Thymus (tissue), 11 donors: ENCODE measurements at regions not wholly inside any gene's neighbourhood (a gene's known extent, or its start where the extent isn't known, plus 50 kb on each side); places are given as distances from the start of the nearest gene placed in this dataset.

Experiments used
- DNase-seq, 9 donors: peaks; one replicate each; pipeline ENCODE4 v3.0.0-alpha.2; 2013; ENCODE audit warnings: low spot score in 9 of 9, low read depth in 6 of 9, missing footprints in 1 of 9
- H3K27ac ChIP-seq, 2 donors: one replicate each; pipeline ENCODE4 v1.5.1; 2013; ENCODE audit warnings: control low read depth in 1 of 2, low read depth in 1 of 2, low read length in 1 of 2, mild to moderate bottlenecking in 1 of 2, moderate library complexity in 1 of 2
- H3K27me3 ChIP-seq, 2 donors: one replicate each; pipeline ENCODE4 v1.5.1; 2013; ENCODE audit warnings: low read length in 1 of 2; ENCODE audit not compliant: control insufficient read depth in 2 of 2, insufficient read depth in 1 of 2
- H3K36me3 ChIP-seq, 2 donors: one replicate each; pipeline ENCODE4 v1.5.1; 2013; ENCODE audit warnings: low read length in 1 of 2, mild to moderate bottlenecking in 1 of 2, moderate library complexity in 1 of 2; ENCODE audit not compliant: control insufficient read depth in 2 of 2, insufficient read depth in 2 of 2
- H3K4me1 ChIP-seq, 2 donors: one replicate each; pipeline ENCODE4 v1.5.1; 2013; ENCODE audit warnings: low read length in 2 of 2; ENCODE audit not compliant: control insufficient read depth in 2 of 2, insufficient read depth in 2 of 2
- H3K4me3 ChIP-seq, 2 donors: one replicate each; pipeline ENCODE4 v1.5.1; 2013; ENCODE audit warnings: low read length in 2 of 2, control low read depth in 1 of 2, mild to moderate bottlenecking in 1 of 2
- H3K9me3 ChIP-seq, 2 donors: one replicate each; pipeline ENCODE4 v1.5.1; 2013; ENCODE audit warnings: low read length in 1 of 2, mild to moderate bottlenecking in 1 of 2; ENCODE audit not compliant: control insufficient read depth in 2 of 2, insufficient read depth in 1 of 2
- WGBS: extraction: QIAGEN DNeasy Blood & Tissue Kit; methylation state at CpG from one replicate; pipeline ENCODE4 v1.1.7; 2013; 5-methylcytosine and 5-hydroxymethylcytosine counted together
- donor health status: healthy.

DNA sequence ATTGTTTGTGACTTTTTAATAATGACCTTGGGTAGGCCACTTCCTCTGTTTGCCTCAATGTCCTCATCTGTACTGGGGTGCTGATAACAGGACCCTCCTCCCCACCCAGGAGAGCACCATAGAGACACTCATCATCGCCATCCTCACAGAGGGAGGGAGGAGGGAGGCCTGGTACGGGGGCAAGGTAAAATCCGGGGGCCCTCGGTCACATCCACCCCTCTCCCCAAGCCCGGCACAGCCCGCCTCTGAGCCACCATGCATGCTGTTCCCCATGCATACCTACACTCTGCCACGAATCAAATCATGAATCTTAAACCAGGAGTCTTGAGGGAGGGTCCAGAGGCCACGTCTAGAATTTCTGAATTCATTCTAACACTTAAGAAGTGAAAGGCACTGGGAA lies 74.9 kb upstream of the IQSEC1 start:
- H3K36me3 ChIP-seq, result no peaks in the 10 kb centered on the region
- H3K4me1 ChIP-seq, result no peaks in the 10 kb centered on the region
- no peaks in the 10 kb centered on the region for H3K9me3 ChIP-seq
- DNase-seq, result no peak
- WGBS, result 95% methylated on average over 8 of the region's 8 CpGs
- no peak overlapping the region for H3K4me3 ChIP-seq
- H3K27me3 ChIP-seq, result no peaks in the 10 kb centered on the region
- no peak overlapping the region for H3K27ac ChIP-seq

DNA sequence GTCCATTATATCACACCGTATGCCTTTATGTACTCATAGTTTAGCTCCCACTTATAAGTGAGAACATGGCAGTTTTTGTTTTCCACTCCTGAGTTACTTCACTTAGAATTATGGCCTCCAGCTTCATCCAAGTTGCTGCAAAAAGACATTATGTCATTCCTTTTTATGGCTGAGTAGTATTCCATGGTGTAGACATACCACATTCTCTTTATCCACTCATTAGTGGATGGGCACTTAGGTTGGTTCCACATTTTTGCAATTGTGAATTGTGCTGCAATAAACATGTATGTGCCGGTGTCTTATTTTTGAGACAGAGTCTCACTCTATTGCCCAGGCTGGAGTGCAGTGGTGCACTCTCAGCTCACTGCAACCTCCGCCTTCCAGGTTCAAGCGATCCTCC lies 74.1 kb upstream of the IQSEC1 start:
- no peaks in the 10 kb centered on the region for H3K27me3 ChIP-seq
- no peak overlapping the region for H3K4me3 ChIP-seq
- H3K27ac ChIP-seq, result no peak overlapping the region
- no peak for DNase-seq
- H3K9me3 ChIP-seq, result no peaks in the 10 kb centered on the region
- no peaks in the 10 kb centered on the region for H3K36me3 ChIP-seq
- 99% methylated on average over 4 of the region's 4 CpGs for WGBS
- H3K4me1 ChIP-seq, result no peaks in the 10 kb centered on the region

GRCh38 chr3:13146643-13147143 lies 73.5 kb upstream of the IQSEC1 start:
- no peaks in the 10 kb centered on the region for H3K9me3 ChIP-seq
- H3K27ac ChIP-seq, result no peak overlapping the region
- DNase-seq, result no peak
- no peaks in the 10 kb centered on the region for H3K36me3 ChIP-seq
- H3K27me3 ChIP-seq, result no peaks in the 10 kb centered on the region
- no peak overlapping the region for H3K4me3 ChIP-seq
- no peaks in the 10 kb centered on the region for H3K4me1 ChIP-seq
- 93% methylated on average over 9 of the region's 9 CpGs for WGBS

DNA sequence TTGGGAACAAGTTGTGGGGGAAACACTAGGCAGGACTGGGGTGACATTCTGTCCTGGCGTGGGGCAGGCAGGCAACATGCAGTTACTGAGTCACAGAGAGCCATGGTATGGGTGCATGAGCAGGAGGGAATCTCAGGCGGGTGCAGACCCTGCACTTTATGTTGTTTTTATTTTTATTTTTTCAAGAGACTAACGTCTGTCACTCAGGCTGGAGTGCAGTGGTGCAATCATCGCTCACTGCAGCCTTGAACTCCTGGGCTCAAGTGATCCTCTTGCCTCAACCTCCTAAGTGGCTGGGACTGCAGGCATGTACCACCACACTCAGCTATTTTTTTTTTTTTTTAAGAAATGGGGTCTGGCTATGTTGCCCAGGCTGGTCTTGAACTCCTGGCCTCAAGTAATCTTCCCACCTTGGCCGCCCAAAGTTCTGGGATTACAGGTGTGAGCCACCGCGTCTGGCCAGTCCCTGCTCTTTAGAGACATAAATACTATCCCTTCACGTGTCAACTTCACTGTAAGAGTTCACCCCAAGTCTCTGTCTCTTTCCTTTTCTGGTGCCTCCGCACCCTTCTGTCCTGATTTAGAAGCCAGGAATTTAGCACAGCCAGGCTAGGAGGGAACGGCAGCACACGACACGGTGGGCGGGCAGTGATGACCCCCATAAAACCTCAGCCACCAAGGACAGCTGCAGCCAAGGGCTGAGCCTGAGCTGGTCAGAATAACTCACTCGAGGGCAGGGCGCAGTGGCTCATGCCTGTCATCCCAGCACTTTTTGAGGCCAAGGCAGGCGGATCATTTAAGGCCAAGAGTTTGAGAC lies 72.8 kb upstream of the IQSEC1 start:
- no peak for DNase-seq
- no peak overlapping the region for H3K27ac ChIP-seq
- no peaks in the 10 kb centered on the region for H3K36me3 ChIP-seq
- H3K9me3 ChIP-seq, result no peaks in the 10 kb centered on the region
- H3K4me1 ChIP-seq, result no peaks in the 10 kb centered on the region
- H3K27me3 ChIP-seq, result no peaks in the 10 kb centered on the region
- WGBS, result 80% methylated on average over 16 of the region's 16 CpGs
- H3K4me3 ChIP-seq, result no peak overlapping the region

- H3K27ac ChIP-seq, result no peak overlapping the region
- H3K27me3 ChIP-seq, result no peaks in the 10 kb centered on the region
- 77% methylated on average over 14 of the region's 14 CpGs for WGBS
- no peak for DNase-seq
- no peaks in the 10 kb centered on the region for H3K4me1 ChIP-seq
- no peaks in the 10 kb centered on the region for H3K36me3 ChIP-seq
- H3K9me3 ChIP-seq, result no peaks in the 10 kb centered on the region
- no peak overlapping the region for H3K4me3 ChIP-seq
Observed at GRCh38 chr3:13145131-13145825, 72.0 kb upstream of the IQSEC1 start.

DNA sequence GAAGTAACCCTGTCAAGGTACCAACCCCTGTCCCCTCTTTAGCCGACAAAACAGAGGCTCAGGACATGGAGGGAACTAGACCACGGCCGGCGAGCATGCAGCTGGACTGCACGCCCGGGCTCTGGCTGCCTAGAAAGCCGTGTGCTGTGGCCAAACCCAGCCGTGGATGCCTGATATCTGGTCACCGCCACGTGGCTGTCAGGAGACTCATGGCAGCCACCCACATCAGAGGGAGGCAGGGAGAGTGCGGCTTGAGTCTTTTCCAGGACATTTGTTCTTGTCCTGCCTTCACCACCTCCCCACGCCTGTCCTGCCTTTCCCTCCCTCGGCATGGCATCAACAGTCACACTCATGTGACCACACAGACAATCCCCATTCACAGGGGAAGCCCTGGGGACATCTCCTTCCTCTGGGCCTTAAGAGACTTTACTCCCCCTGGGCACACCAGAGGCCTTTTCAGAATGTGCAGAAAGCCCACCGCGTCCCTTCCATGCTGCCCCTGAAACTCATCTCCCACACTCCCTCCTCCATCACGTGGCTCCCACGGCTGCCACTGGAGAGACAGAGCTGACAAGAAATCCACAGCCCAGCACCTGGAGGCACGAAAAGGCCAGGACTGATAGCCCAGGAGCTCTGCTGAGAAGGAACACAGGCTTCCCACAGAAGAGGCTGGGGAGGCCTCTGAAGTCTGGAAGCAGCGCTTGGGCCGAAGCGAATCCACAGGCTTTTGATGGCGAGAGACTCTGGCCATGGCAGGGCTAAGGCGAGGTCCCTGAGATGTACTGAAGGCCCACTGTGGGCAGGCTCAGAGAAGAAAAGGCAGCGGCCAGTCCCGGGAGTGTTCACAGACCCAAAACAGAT lies 71.2 kb upstream of the IQSEC1 start:
- 89% methylated on average over 25 of the region's 25 CpGs for WGBS
- DNase-seq, result no peak

GRCh38 chr3:13143381-13144004 lies 70.3 kb upstream of the IQSEC1 start:
- no peaks in the 10 kb centered on the region for H3K36me3 ChIP-seq
- H3K27ac ChIP-seq, result no peak overlapping the region
- no peaks in the 10 kb centered on the region for H3K4me1 ChIP-seq
- H3K9me3 ChIP-seq, result no peaks in the 10 kb centered on the region
- no peaks in the 10 kb centered on the region for H3K27me3 ChIP-seq
- DNase-seq, result no peak
- WGBS, result 90% methylated on average over 7 of the region's 7 CpGs
- H3K4me3 ChIP-seq, result no peak overlapping the region

More for the DNA sequence above, 71.2 kb upstream of the IQSEC1 start:
- Histone ChIP-seq H3K4me3 (no peak overlapping the region), H3K27ac (no peak overlapping the region), H3K4me1 (no peaks in the 10 kb centered on the region), H3K9me3 (no peaks in the 10 kb centered on the region), H3K36me3 (no peaks in the 10 kb centered on the region), H3K27me3 (no peaks in the 10 kb centered on the region)

DNA sequence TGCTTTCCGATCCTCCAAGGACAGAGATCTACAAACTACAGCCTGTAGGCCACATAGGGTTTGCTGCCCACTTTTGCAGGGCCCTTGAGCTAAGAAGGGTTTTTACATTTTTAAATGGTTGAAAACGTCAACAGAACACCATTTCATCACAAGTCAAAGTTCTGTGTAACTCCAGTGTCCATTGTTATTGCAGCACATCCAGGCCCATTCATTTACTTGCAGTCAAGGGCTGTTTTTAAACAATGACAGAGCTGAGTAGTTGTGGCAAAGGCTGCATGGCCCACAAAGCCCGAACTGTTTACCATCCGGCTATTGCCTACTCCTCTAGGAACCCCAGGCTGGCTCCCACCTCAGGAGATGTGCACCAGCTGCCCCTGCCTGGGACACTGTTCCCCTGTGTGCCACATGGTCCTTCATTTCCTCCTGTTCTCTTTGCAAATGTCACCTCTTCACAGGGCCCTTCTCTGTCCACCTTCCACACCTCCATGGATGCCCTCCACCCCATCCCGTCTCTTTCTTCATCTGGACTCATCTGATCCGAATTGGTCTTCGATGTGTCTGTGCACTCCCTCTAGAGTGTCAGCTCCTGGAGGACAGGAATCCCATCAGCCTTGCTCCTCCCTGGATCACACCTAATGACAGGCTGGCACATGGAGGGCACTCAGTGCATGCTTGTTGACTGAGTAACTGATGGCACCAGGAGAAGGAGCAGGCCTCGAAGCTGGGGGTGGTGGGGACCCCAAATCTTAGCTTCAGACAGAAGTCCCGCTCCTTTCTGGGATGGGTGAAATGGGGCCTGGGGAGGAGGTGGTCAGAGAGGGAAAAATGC lies 69.5 kb upstream of the IQSEC1 start:
- no peaks in the 10 kb centered on the region for H3K4me1 ChIP-seq
- peaks cover 0 to 2% of the 10 kb centered on the region in 2 donors for H3K27me3 ChIP-seq
- H3K27ac ChIP-seq, result no peak overlapping the region
- H3K9me3 ChIP-seq, result no peaks in the 10 kb centered on the region
- WGBS, result 83% methylated on average over 9 of the region's 9 CpGs
- H3K4me3 ChIP-seq, result no peak overlapping the region
- DNase-seq, result no peak
- H3K36me3 ChIP-seq, result no peaks in the 10 kb centered on the region
